Keratinocyte (primary cell): ENCODE measurements at regions not wholly inside any gene's neighbourhood (a gene's known extent, or its start where the extent isn't known, plus 50 kb on each side); places are given as distances from the start of the nearest gene placed in this dataset.

Experiments
- EZH2 ChIP-seq: IDR thresholded peaks from one replicate; pipeline ENCODE4 v1.6.1; 2012; ENCODE audit warnings: inconsistent platforms, mild to moderate bottlenecking, low read length, moderate library complexity
- TF ChIP-seq, protein P1 (sequence below), 3 experiments: IDR thresholded peaks in 1 of 3; conservative IDR thresholded peaks in 1 of 3; optimal IDR thresholded peaks in 1 of 3; 2 replicates in 2 of 3; 3 replicates in 1 of 3; pipeline versions ENCODE3 to v1.5.1; 2011; ENCODE audit warnings: low read length in 3 of 3, mild to moderate bottlenecking in 3 of 3, moderate library complexity in 2 of 3, control low read depth in 1 of 3, inconsistent platforms in 1 of 3; ENCODE audit not compliant: insufficient read depth in 2 of 3; ENCODE audit errors: extremely low read depth in 1 of 3

DNA sequence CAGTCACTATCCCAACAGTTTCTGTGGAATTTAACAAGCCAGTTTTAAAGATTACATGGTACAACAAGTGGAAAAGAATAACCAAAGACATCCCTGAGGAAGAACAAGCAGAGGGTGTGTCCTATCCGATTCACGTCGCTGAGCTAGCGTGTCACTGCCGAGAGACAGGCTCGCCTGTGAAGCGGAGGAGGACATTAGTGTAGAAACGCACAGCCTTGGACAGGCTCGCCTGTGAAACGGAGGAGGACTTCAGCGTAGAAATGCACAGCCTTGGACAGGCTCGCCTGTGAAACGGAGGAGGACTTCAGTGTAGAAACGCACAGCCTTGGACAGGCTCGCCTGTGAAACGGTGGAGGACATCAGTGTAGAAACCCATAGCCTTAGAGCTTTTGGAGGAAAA, 52.7 kb upstream of the INPP5A start:
- TF ChIP-seq, protein P1, sequence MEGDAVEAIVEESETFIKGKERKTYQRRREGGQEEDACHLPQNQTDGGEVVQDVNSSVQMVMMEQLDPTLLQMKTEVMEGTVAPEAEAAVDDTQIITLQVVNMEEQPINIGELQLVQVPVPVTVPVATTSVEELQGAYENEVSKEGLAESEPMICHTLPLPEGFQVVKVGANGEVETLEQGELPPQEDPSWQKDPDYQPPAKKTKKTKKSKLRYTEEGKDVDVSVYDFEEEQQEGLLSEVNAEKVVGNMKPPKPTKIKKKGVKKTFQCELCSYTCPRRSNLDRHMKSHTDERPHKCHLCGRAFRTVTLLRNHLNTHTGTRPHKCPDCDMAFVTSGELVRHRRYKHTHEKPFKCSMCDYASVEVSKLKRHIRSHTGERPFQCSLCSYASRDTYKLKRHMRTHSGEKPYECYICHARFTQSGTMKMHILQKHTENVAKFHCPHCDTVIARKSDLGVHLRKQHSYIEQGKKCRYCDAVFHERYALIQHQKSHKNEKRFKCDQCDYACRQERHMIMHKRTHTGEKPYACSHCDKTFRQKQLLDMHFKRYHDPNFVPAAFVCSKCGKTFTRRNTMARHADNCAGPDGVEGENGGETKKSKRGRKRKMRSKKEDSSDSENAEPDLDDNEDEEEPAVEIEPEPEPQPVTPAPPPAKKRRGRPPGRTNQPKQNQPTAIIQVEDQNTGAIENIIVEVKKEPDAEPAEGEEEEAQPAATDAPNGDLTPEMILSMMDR (optimal IDR thresholded peaks at IDR 0.05 in 1 of 3, IDR thresholded peaks at IDR 0.05 in 1 of 3, conservative IDR thresholded peaks at IDR 0.05 in 1 of 3; ENCODE audit: extremely low read depth in 1 of 3, insufficient read depth in 2 of 3, low read length in 3 of 3), result no peak
- TF ChIP-seq EZH2, result no peak
